ENCODE measurements at regions not wholly inside any gene's neighbourhood (a gene's known extent, or its start where the extent isn't known, plus 50 kb on each side); places are given as distances from the start of the nearest gene placed in this dataset.
A peak's percentile ranks its signal among the peaks of the same experiment; 100 is the strongest.

DNA sequence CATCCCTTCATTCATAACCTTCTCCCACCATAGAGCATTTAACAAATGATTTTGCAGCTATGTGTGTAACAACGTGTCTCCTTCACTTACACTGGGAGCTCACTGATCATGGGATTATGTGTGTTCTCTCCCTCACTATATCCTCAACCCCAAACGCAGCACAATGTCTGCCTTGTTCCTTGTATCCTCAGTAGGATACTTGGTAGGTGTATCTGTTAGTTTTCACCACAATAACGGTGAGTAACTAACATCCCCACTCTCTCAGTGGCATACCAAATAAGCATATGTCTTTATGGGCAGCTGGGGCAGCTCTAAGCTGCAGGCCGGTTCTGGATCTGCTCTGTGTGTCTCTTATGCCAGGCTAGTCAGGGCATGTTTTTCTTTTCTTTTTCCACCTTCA, 166.7 kb upstream of the PWP1 start:
- TF ChIP-seq, protein P1, sequence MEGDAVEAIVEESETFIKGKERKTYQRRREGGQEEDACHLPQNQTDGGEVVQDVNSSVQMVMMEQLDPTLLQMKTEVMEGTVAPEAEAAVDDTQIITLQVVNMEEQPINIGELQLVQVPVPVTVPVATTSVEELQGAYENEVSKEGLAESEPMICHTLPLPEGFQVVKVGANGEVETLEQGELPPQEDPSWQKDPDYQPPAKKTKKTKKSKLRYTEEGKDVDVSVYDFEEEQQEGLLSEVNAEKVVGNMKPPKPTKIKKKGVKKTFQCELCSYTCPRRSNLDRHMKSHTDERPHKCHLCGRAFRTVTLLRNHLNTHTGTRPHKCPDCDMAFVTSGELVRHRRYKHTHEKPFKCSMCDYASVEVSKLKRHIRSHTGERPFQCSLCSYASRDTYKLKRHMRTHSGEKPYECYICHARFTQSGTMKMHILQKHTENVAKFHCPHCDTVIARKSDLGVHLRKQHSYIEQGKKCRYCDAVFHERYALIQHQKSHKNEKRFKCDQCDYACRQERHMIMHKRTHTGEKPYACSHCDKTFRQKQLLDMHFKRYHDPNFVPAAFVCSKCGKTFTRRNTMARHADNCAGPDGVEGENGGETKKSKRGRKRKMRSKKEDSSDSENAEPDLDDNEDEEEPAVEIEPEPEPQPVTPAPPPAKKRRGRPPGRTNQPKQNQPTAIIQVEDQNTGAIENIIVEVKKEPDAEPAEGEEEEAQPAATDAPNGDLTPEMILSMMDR (IDR thresholded peaks at IDR 0.05) = no peak
- no peak for TF ChIP-seq POLR2A (IDR thresholded peaks at IDR 0.05)
- Histone ChIP-seq H3K36me3 (peaks cover 0 to 28% (median 0%) of the 10 kb centered on the region in 3 donors), H3K4me1 (peaks cover 5 to 18% (median 8%) of the 10 kb centered on the region in 3 donors), H3K4me3 (no peak overlapping the region), H3K9me3 (no peaks in the 10 kb centered on the region), H3K27ac (no peak overlapping the region), H3K27me3 (no peaks in the 10 kb centered on the region)
- DNase-seq = no peak
- WGBS, 2 donors = 78 to 79% methylated on average over 4 of the region's 4 CpGs
- intact Hi-C loops (cut with DNase I) = no loop called here

DNA sequence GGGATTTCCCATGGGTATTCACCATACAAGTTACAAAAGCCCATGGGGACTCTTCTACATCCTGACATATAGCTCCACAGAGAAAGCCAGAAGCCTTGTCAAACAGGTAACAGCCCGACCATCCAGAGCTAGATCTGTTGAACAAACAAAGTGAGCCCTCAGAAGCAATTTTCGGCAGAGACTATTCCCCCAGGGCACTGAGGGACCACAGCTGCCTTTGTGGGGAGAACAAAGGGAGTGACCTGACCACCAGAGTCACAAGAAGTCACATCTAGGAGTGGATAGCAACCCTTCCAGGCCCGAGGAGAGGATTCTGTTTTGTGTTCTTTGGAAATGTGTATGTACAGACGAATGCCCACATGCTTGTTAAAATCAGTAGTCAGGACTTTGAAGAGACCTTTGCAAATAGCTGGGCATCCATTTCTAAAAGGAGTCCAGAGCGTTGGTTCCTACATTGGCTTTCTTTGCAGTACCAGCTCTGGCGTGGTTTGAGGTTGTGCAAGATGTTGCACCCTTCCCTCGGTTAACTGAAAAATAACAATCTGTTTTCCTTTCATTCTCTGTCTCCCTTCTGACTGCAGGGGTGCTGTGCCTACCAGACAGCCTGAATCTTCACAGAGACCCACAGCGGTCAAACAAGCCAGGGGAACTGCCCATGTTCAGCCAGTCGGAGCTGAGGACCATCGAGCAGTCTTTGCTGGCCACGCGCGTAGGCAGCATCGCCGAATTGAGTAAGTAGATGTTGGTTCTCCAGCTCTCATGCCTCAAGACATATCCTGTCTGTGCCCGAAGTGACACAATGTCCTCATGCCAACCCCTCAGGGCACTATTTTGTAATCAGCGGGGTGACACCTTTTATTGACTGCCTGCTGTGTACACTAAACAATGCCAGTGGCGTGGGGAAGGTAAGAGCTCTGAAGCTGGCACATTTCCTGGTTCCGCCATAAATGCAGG, 165.4 kb upstream of the PWP1 start:
- Histone ChIP-seq H3K4me1 (peaks cover 2 to 12% (median 8%) of the 10 kb centered on the region in 3 donors), H3K4me3 (no peak overlapping the region), H3K9me3 (no peaks in the 10 kb centered on the region), H3K27ac (no peak overlapping the region), H3K36me3 (peaks cover 0 to 33% (median 0%) of the 10 kb centered on the region in 3 donors), H3K27me3 (no peaks in the 10 kb centered on the region)
- TF ChIP-seq POLR2A (IDR thresholded peaks at IDR 0.05) = no peak
- TF ChIP-seq, protein P1 (IDR thresholded peaks at IDR 0.05) = no peak
- intact Hi-C loops (cut with DNase I) = no loop called here
- no peak for DNase-seq
- WGBS, 2 donors = 79 to 81% methylated on average over 18 of the region's 19 CpGs

DNA sequence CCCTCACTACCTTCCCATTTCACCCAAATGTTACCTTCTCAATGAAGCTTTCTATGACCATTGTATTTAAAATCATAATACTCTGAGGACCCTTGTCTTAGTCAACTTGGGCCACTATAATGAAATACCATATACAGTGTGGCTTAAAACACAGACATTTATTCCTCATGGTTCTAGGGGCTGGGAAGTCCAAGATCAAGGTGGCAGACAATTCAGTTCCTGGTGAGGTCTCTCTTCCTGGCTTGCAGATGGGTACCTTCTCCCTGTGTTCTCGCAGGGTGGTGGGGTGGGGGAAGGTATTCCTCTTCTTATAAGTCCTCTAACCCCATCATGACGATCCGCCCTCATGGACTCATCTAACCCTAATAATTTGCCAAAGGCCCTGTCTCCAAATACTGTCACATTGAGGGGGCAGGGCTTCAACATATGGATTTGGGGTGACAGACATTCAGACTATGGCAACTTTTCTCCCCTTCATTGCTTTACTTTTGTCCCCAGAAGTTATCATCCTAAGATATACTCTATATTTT, 163.7 kb upstream of the PWP1 start:
- 93 to 94% methylated on average over 3 of the region's 3 CpGs for WGBS, 2 donors
- no peaks in the 10 kb centered on the region for H3K9me3 ChIP-seq
- H3K27me3 ChIP-seq = no peaks in the 10 kb centered on the region
- TF ChIP-seq, protein P1 (IDR thresholded peaks at IDR 0.05) = no peak
- no peak for TF ChIP-seq POLR2A (IDR thresholded peaks at IDR 0.05)
- H3K36me3 ChIP-seq = peaks cover 0 to 33% (median 0%) of the 10 kb centered on the region in 3 donors
- no peaks in the 10 kb centered on the region for H3K4me1 ChIP-seq
- no peak overlapping the region for H3K27ac ChIP-seq
- no peak overlapping the region for H3K4me3 ChIP-seq
- DNase-seq = no peak
- intact Hi-C loops (cut with DNase I) = no loop called here

DNA sequence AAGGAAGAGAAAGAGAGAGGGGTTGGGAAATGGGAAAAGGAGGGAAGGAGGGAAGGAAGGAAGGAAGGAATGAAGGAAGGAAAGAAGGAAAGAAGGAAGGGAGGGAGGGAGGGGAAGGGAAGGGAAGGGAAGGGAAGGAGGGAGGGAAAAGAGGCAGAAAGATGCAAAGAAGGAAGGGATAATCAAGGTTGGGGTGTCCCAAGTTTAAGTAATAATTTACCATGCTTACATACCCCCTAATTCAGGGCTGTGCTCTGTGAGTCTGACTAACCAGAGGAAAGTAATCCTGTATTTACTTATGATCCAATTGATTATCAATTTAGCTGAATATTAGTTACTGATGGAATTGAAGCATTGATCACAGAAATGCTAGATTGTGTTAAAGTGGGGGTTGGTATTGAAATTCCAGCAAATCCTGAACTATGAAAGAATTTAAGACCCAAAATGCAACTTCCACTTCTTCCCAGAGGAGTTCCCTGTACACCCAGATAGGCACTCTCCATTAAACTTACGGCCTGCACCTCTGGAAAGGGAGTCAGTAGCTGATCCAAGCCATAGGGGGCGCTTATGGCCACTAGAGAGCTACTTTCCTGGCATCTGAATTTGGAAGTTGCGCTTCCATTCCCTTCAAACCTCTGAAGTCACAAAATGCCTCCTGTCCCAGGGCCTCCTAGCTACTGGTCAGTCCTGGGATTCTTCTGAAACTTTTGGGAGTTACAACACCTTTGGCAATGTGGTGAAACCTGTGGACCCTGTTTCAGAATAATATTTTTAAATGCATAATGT, 162.7 kb upstream of the PWP1 start:
- no peak for DNase-seq
- intact Hi-C loops (cut with DNase I) = no loop called here

More for the DNA sequence above, 162.7 kb upstream of the PWP1 start:
- H3K9me3 ChIP-seq = no peaks in the 10 kb centered on the region
- TF ChIP-seq, protein P1 (IDR thresholded peaks at IDR 0.05) = peak in 1 of 6 experiments; percentile 16
- TF ChIP-seq POLR2A (IDR thresholded peaks at IDR 0.05) = no peak
- H3K4me3 ChIP-seq = no peak overlapping the region
- no peak overlapping the region for H3K27ac ChIP-seq
- WGBS, 2 donors = 72 to 93% methylated on average over 3 of the region's 3 CpGs
- no peaks in the 10 kb centered on the region for H3K27me3 ChIP-seq
- H3K36me3 ChIP-seq = peaks cover 0 to 33% (median 0%) of the 10 kb centered on the region in 3 donors
- no peaks in the 10 kb centered on the region for H3K4me1 ChIP-seq

All from esophagus squamous epithelium (tissue), 5 donors.